ENCODE measurements at regions not wholly inside any gene's neighbourhood (a gene's known extent, or its start where the extent isn't known, plus 50 kb on each side); places are given as distances from the start of the nearest gene placed in this dataset.

DNA sequence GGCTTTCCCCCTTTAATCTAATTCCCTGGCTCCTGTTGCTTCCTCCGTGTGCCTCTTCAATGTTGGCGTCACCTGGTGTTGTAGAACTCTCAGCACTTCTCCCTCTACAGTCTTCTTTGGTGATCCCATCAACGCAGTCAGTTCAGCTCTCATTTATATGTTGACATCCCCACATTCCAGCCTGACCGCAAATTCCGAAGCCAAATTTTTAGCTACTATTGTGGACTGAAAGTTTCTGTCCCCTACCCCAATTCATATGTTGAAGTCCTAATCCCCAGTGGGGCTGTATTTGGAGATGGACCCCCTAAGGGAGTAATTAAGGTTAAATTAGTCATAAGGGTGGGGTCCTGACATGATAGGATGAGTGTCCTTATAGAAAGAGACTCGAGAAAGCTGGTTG is 210.6 kb upstream of the ADAMTSL1 start:
- Histone ChIP-seq H3K4me3 (ENCODE audit: insufficient read depth, low read depth, low read length) (no peak overlapping the region), H2BK20ac (ENCODE audit: low read depth, low read length) (no peak overlapping the region), H3K4ac (ENCODE audit: low read depth, low read length) (no peak overlapping the region), H4K5ac (ENCODE audit: low read depth, low read length) (no peak overlapping the region), H3K9ac (ENCODE audit: low read depth, low read length) (no peak overlapping the region), H3K4me1 (ENCODE audit: control insufficient read depth, insufficient read depth, low read length) (no peaks in the 10 kb centered on the region), H3K36me3 (ENCODE audit: control insufficient read depth, insufficient read depth, low read length) (no peaks in the 10 kb centered on the region), H3K4me2 (ENCODE audit: low read depth, low read length) (no peak overlapping the region), H2BK15ac (ENCODE audit: low read depth, low read length) (no peak overlapping the region), H3K79me1 (ENCODE audit: low read depth in 1 of 2, low read length in 2 of 2) (no peaks in the 10 kb centered on the region), H3K27me3 (ENCODE audit: control insufficient read depth, insufficient read depth, low read length) (no peaks in the 10 kb centered on the region), H3K9me3 (ENCODE audit: control insufficient read depth, insufficient read depth, low read length) (no peaks in the 10 kb centered on the region), H4K91ac (ENCODE audit: insufficient read depth, low read depth, low read length) (no peak overlapping the region), H3K18ac (ENCODE audit: low read depth, low read length) (no peak overlapping the region), H2BK5ac (ENCODE audit: low read depth, low read length, poor library complexity, severe bottlenecking) (no peak overlapping the region), H4K20me1 (ENCODE audit: insufficient read depth, low read length) (no peaks in the 10 kb centered on the region), H3K27ac (ENCODE audit: insufficient read depth, low read length) (no peak overlapping the region), H2AK5ac (ENCODE audit: low read depth, low read length) (no peak overlapping the region), H2BK120ac (ENCODE audit: low read depth, low read length) (no peak overlapping the region), H2AK9ac (replicated peaks; ENCODE audit: low read depth, low read length, poor library complexity) (no peak overlapping the region), H3K14ac (replicated peaks; ENCODE audit: low read depth, low read length) (no peak overlapping the region), H4K8ac (ENCODE audit: low read depth in 2 of 2, low read length in 2 of 2) (no peak overlapping the region), H3K56ac (ENCODE audit: extremely low read depth, insufficient read depth, low read length) (no peak overlapping the region), H3K9me1 (ENCODE audit: insufficient read depth, low read length) (no peaks in the 10 kb centered on the region), H2AFZ (replicated peaks; ENCODE audit: low read length, poor library complexity) (no peak overlapping the region), H3K23ac (ENCODE audit: low read depth, low read length) (no peak overlapping the region)
- POLR2A ChIA-PET (ENCODE audit: unreplicated experiment), result no interaction called here
- CTCF ChIA-PET, result interaction anchor here (0.6 to 1.3 kb wide), 3 partner anchors 8 to 765 kb away, joined by 3 to 4 read pairs (median 3); no protein-coding TSS in a partner anchor
- in situ Hi-C loops (cut with MboI; ENCODE audit: low sequenced_read_pairs), result loop anchor here (25.0 kb wide), 1 partner anchor 899 kb away; no protein-coding TSS in a partner anchor
- BruUV-seq (replicated peaks), result no TSS peak
- ATAC-seq (ENCODE audit: low read depth), result no peak
- 63% methylated on average over 4 of the region's 6 CpGs; no CpG with 5 or more reads in 1 of the 2 experiments for WGBS, 2 experiments (ENCODE audit: extremely low coverage in 2 of 2, insufficient read length in 1 of 2)
- intact Hi-C loops (cut with micrococcal nuclease), result no loop called here
- no peak for TF ChIP-seq FOS (IDR thresholded peaks at IDR 0.05; ENCODE audit: low read depth, low read length)
- TF ChIP-seq CHD1 (IDR thresholded peaks at IDR 0.05; ENCODE audit: low read depth, low read length), result no peak
- TF ChIP-seq, protein P1, sequence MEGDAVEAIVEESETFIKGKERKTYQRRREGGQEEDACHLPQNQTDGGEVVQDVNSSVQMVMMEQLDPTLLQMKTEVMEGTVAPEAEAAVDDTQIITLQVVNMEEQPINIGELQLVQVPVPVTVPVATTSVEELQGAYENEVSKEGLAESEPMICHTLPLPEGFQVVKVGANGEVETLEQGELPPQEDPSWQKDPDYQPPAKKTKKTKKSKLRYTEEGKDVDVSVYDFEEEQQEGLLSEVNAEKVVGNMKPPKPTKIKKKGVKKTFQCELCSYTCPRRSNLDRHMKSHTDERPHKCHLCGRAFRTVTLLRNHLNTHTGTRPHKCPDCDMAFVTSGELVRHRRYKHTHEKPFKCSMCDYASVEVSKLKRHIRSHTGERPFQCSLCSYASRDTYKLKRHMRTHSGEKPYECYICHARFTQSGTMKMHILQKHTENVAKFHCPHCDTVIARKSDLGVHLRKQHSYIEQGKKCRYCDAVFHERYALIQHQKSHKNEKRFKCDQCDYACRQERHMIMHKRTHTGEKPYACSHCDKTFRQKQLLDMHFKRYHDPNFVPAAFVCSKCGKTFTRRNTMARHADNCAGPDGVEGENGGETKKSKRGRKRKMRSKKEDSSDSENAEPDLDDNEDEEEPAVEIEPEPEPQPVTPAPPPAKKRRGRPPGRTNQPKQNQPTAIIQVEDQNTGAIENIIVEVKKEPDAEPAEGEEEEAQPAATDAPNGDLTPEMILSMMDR (conservative IDR thresholded peaks at IDR 0.05; ENCODE audit: low read depth, low read length), result no peak
- no peak for TF ChIP-seq POLR2A (IDR thresholded peaks at IDR 0.05; ENCODE audit: low read depth, low read length)
- TF ChIP-seq RCOR1 (IDR thresholded peaks at IDR 0.05; ENCODE audit: insufficient replicate concordance, low read length), result no peak
- TF ChIP-seq RAD21 (IDR thresholded peaks at IDR 0.05; ENCODE audit: low read length), result no peak
- no peak for TF ChIP-seq BHLHE40 (IDR thresholded peaks at IDR 0.05; ENCODE audit: low read depth, low read length)
- no peak for TF ChIP-seq RFX5 (IDR thresholded peaks at IDR 0.05; ENCODE audit: low read depth, low read length)
- TF ChIP-seq, protein P2, sequence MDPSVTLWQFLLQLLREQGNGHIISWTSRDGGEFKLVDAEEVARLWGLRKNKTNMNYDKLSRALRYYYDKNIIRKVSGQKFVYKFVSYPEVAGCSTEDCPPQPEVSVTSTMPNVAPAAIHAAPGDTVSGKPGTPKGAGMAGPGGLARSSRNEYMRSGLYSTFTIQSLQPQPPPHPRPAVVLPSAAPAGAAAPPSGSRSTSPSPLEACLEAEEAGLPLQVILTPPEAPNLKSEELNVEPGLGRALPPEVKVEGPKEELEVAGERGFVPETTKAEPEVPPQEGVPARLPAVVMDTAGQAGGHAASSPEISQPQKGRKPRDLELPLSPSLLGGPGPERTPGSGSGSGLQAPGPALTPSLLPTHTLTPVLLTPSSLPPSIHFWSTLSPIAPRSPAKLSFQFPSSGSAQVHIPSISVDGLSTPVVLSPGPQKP (IDR thresholded peaks at IDR 0.05; ENCODE audit: borderline replicate concordance, low read depth, low read length), result no peak
- TF ChIP-seq NFE2L2 (IDR thresholded peaks at IDR 0.05; ENCODE audit: low read depth, low read length), result no peak
- no peak for TF ChIP-seq MXI1 (IDR thresholded peaks at IDR 0.05; ENCODE audit: borderline replicate concordance, low read depth, low read length)
- no peak for TF ChIP-seq CEBPB (IDR thresholded peaks at IDR 0.05; ENCODE audit: low read depth, low read length)
- TF ChIP-seq, protein P3, sequence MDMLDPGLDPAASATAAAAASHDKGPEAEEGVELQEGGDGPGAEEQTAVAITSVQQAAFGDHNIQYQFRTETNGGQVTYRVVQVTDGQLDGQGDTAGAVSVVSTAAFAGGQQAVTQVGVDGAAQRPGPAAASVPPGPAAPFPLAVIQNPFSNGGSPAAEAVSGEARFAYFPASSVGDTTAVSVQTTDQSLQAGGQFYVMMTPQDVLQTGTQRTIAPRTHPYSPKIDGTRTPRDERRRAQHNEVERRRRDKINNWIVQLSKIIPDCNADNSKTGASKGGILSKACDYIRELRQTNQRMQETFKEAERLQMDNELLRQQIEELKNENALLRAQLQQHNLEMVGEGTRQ (IDR thresholded peaks at IDR 0.05; ENCODE audit: low read depth, low read length), result no peak
- TF ChIP-seq SMC3 (IDR thresholded peaks at IDR 0.05; ENCODE audit: low read depth, low read length), result no peak
- no peak for DNase-seq
- dilution Hi-C loops (cut with HindIII; ENCODE audit: low sequenced_read_pairs, unreplicated experiment), result no loop called here
